D721Med (cell line): ENCODE measurements at regions not wholly inside any gene's neighbourhood (a gene's known extent, or its start where the extent isn't known, plus 50 kb on each side); places are given as distances from the start of the nearest gene placed in this dataset.

Experiments
- DNase-seq: peaks from one replicate; pipeline ENCODE4 v3.0.0; 2011; ENCODE audit warnings: low spot score; ENCODE audit not compliant: insufficient read length
- FAIRE-seq: peaks from 2 replicates; lab custom pipeline; 2011; peaks lifted over from hg19 to GRCh38; lab: Jason Lieb, UNC
- CTCF ChIP-seq: IDR thresholded peaks from 2 replicates; pipeline ENCODE4 v1.5.1; 2012; ENCODE audit warnings: mild to moderate bottlenecking, control low read depth; ENCODE audit not compliant: insufficient read depth; ENCODE audit errors: missing control alignments

- FAIRE-seq (no peak), DNase-seq (no peak)
- TF ChIP-seq CTCF, result no peak
Measured at GRCh38 chr7:81623251-81623855, 146.5 kb downstream of the HGF start.

- TF ChIP-seq CTCF, result no peak
- DNase-seq, result no peak
- no peak for FAIRE-seq
Measured at GRCh38 chr7:81621893-81622292, 148.0 kb downstream of the HGF start.

- FAIRE-seq, result no peak
- no peak for DNase-seq
- TF ChIP-seq CTCF, result no peak
Measured at GRCh38 chr7:81618396-81619014, 151.3 kb downstream of the HGF start.

GRCh38 chr7:81616951-81617350 lies 152.9 kb downstream of the HGF start:
- no peak for DNase-seq
- no peak for FAIRE-seq
- TF ChIP-seq CTCF, result no peak

DNA sequence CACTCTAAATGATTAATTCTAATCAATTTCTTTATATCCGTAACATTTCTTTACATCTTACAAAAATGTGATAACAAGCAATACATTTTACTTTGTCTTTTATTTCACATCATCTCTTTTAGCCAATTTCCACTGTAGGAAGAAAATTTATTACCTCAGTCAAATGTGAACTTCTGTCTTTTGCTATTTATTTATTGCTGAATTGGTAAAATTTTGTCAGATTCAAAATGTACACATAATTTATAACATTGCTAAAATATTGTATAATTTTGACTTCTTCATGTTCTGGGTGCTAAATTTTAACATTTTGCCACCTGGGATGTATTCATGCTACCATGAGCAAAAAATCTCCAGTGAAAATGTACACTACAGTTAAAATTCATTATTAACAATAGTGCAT lies 158.0 kb downstream of the HGF start:
- TF ChIP-seq CTCF, result no peak
- FAIRE-seq, result no peak

GRCh38 chr7:81611040-81611439 lies 158.8 kb downstream of the HGF start:
- no peak for DNase-seq
- FAIRE-seq, result no peak
- TF ChIP-seq CTCF, result no peak

More for the DNA sequence above, 158.0 kb downstream of the HGF start:
- no peak for DNase-seq

DNA sequence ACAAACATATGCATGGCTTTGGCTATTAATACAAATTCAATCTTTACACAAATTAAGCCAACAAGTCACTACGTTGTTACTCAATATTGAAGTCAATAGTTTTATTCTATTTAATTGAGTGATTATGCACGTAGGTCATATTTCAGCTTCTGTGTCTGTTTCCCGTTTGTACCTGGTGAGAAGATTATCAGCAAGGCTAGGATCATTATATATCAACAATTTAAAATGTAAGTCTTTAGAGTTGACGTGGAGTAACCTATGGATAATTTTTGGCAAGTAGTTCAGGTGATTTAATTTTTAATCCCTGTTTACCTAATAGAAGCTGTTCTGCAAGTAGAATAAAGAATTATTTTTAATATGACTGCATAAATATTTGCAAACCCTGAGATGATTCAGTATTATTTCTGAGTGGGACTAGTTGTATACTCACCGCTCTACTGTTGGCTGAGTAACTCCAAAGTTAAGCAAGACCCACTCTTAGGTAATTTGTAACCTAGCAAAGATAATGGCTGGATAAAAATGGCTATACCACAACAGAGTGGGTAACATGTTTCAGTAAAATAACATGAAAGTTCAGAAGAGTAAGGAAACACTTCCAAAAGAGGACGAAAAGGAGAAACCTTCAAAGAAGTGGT lies 161.0 kb downstream of the HGF start:
- no peak for FAIRE-seq
- no peak for DNase-seq
- TF ChIP-seq CTCF, result no peak
